DND-41 (cell line): ENCODE measurements at regions not wholly inside any gene's neighbourhood (a gene's known extent, or its start where the extent isn't known, plus 50 kb on each side); places are given as distances from the start of the nearest gene placed in this dataset.

Experiments
- ATAC-seq: fragments of 200-7000 bp; cut with Tn5 transposase; 3 replicates; pipeline ENCODE4 v1.9.1; 2021; ENCODE audit warnings: low read depth; ENCODE audit not compliant: insufficient read depth
- DNase-seq: peaks from one replicate; pipeline ENCODE4 v3.0.0-alpha.2; 2020
- H2AFZ ChIP-seq: 2 replicates; pipeline ENCODE4 v1.6.0; 2012; ENCODE audit warnings: low read depth, low read length
- H3K27ac ChIP-seq: 2 replicates; pipeline ENCODE4 v1.5.1; 2012; ENCODE audit warnings: low read length, inconsistent platforms
- H3K27me3 ChIP-seq: fragments of 200-600 bp; sonication (generic); 2 replicates; pipeline ENCODE4 v1.6.0; 2012; ENCODE audit warnings: low read length, mild to moderate bottlenecking, inconsistent platforms; ENCODE audit not compliant: insufficient read depth, poor library complexity
- H3K36me3 ChIP-seq: 2 replicates; pipeline ENCODE4 v1.5.1; 2012; ENCODE audit warnings: low read length, inconsistent platforms; ENCODE audit not compliant: insufficient read depth
- H3K4me1 ChIP-seq: 2 replicates; pipeline ENCODE4 v1.5.1; 2012; ENCODE audit warnings: mild to moderate bottlenecking, low read length; ENCODE audit not compliant: insufficient read depth
- H3K4me2 ChIP-seq: 2 replicates; pipeline ENCODE4 v1.6.0; 2012; ENCODE audit warnings: mild to moderate bottlenecking, moderate library complexity, low read length, inconsistent platforms; ENCODE audit not compliant: insufficient read depth
- H3K4me3 ChIP-seq, 2 experiments: fragments of 200-600 bp in 1 of 2; shearing (Covaris generic) in 1 of 2; 2 replicates each; pipeline ENCODE4 v1.5.1; 2012 to 2016; ENCODE audit warnings: inconsistent platforms in 2 of 2, low read length in 2 of 2, mild to moderate bottlenecking in 2 of 2, low read depth in 1 of 2, moderate library complexity in 1 of 2
- H3K79me2 ChIP-seq: 2 replicates; pipeline ENCODE4 v1.6.0; 2012; ENCODE audit warnings: low read length, inconsistent platforms; ENCODE audit not compliant: insufficient read depth
- H3K9ac ChIP-seq: 2 replicates; pipeline ENCODE4 v1.6.0; 2012; ENCODE audit warnings: low read depth, mild to moderate bottlenecking, inconsistent platforms, low read length, moderate library complexity
- H3K9me3 ChIP-seq: 2 replicates; pipeline ENCODE4 v1.5.1; 2012; ENCODE audit warnings: low read length, moderate library complexity, mild to moderate bottlenecking, inconsistent platforms; ENCODE audit not compliant: insufficient read depth, severe bottlenecking
- H4K20me1 ChIP-seq: 2 replicates; pipeline ENCODE4 v1.6.0; 2012; ENCODE audit warnings: low read length; ENCODE audit not compliant: insufficient read depth
- EZH2 ChIP-seq: IDR thresholded peaks from 3 replicates; pipeline ENCODE4 v1.6.1; 2012; ENCODE audit warnings: borderline replicate concordance, low read depth, mild to moderate bottlenecking, moderate library complexity, low read length, inconsistent platforms; ENCODE audit not compliant: severe bottlenecking
- TF ChIP-seq, protein P1 (sequence below): IDR thresholded peaks from 2 replicates; pipeline ENCODE4 v1.5.1; 2012; ENCODE audit warnings: borderline replicate concordance, low read length, moderate library complexity, mild to moderate bottlenecking; ENCODE audit not compliant: poor library complexity, severe bottlenecking; ENCODE audit errors: extremely low read depth

- H3K9ac ChIP-seq, result no peak overlapping the region
- ATAC-seq (no peak), DNase-seq (no peak)
- no peak overlapping the region for H3K4me2 ChIP-seq
- H3K4me3 ChIP-seq, result no peak overlapping the region
- no peaks in the 10 kb centered on the region for H4K20me1 ChIP-seq
- no peaks in the 10 kb centered on the region for H3K36me3 ChIP-seq
- no peak for TF ChIP-seq EZH2
- TF ChIP-seq, protein P1, sequence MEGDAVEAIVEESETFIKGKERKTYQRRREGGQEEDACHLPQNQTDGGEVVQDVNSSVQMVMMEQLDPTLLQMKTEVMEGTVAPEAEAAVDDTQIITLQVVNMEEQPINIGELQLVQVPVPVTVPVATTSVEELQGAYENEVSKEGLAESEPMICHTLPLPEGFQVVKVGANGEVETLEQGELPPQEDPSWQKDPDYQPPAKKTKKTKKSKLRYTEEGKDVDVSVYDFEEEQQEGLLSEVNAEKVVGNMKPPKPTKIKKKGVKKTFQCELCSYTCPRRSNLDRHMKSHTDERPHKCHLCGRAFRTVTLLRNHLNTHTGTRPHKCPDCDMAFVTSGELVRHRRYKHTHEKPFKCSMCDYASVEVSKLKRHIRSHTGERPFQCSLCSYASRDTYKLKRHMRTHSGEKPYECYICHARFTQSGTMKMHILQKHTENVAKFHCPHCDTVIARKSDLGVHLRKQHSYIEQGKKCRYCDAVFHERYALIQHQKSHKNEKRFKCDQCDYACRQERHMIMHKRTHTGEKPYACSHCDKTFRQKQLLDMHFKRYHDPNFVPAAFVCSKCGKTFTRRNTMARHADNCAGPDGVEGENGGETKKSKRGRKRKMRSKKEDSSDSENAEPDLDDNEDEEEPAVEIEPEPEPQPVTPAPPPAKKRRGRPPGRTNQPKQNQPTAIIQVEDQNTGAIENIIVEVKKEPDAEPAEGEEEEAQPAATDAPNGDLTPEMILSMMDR, result no peak
- no peaks in the 10 kb centered on the region for H3K27me3 ChIP-seq
- H3K79me2 ChIP-seq, result no peaks in the 10 kb centered on the region
- H2AFZ ChIP-seq, result no peak overlapping the region
- H3K4me1 ChIP-seq, result no peaks in the 10 kb centered on the region
- H3K9me3 ChIP-seq, result no peaks in the 10 kb centered on the region
- no peak overlapping the region for H3K27ac ChIP-seq
These were observed 1184.4 kb downstream of the RPA4 start for GRCh38 chrX:98068024-98068580.

DNA sequence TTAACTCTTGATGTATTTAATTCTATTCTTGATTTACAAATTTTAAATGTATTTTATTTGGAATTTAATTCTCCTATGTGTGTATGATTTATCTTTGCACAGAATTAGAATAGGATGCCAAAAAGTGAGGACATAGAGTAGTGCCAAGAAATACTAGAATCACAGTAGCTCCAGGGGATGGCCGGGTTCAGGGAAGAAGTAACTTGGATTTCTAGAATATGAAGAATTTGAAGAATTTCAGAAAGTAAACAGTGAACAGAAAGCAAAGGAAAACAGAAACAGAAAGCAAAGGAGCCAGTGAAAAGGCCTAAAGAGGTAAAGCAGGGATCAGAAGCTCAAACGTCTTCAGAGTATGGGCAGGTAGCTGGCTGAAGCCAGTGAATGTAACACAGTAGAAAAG lies 1187.6 kb downstream of the RPA4 start:
- TF ChIP-seq, protein P1, result no peak
- TF ChIP-seq EZH2, result no peak

GRCh38 chrX:98077440-98077839 lies 1193.7 kb downstream of the RPA4 start:
- H3K36me3 ChIP-seq, result no peaks in the 10 kb centered on the region
- H2AFZ ChIP-seq, result no peak overlapping the region
- H4K20me1 ChIP-seq, result no peaks in the 10 kb centered on the region
- no peaks in the 10 kb centered on the region for H3K79me2 ChIP-seq
- H3K27ac ChIP-seq, result no peak overlapping the region
- ATAC-seq (no peak), DNase-seq (no peak)
- no peaks in the 10 kb centered on the region for H3K27me3 ChIP-seq
- H3K4me2 ChIP-seq, result no peak overlapping the region
- no peaks in the 10 kb centered on the region for H3K4me1 ChIP-seq
- H3K4me3 ChIP-seq, result no peak overlapping the region
- no peaks in the 10 kb centered on the region for H3K9me3 ChIP-seq
- TF ChIP-seq, protein P1, result no peak
- TF ChIP-seq EZH2, result no peak
- H3K9ac ChIP-seq, result no peak overlapping the region

More for the DNA sequence above, 1187.6 kb downstream of the RPA4 start:
- Histone ChIP-seq H3K4me1 (no peaks in the 10 kb centered on the region), H3K4me2 (no peak overlapping the region), H3K27me3 (no peaks in the 10 kb centered on the region), H2AFZ (no peak overlapping the region), H3K27ac (no peak overlapping the region), H3K4me3 (no peak overlapping the region), H3K9ac (no peak overlapping the region), H4K20me1 (no peaks in the 10 kb centered on the region), H3K79me2 (no peaks in the 10 kb centered on the region), H3K9me3 (no peaks in the 10 kb centered on the region), H3K36me3 (no peaks in the 10 kb centered on the region)
- ATAC-seq (no peak), DNase-seq (no peak)
